Activated CD8-positive, alpha-beta T cell treated with anti-CD3 and anti-CD28 coated beads for 36 hours (primary cell): ENCODE measurements at regions not wholly inside any gene's neighbourhood (a gene's known extent, or its start where the extent isn't known, plus 50 kb on each side); places are given as distances from the start of the nearest gene placed in this dataset.

Source experiments
- ATAC-seq: fragments of 200-7000 bp; cut with Tn5 transposase; one replicate; pipeline ENCODE4 v1.10.0; 2021; ENCODE audit warnings: mild to moderate bottlenecking, moderate library complexity
- CTCF ChIA-PET: fragments of 350-600 bp; sonication (Branson Sonifier 250); formaldehyde crosslinking; loops from one replicate; lab custom pipeline; 2021; ENCODE audit warnings: antibody characterized with exemption; lab: Charles Lee
- POLR2A ChIA-PET: fragments of 350-600 bp; sonication (Branson Sonifier 250); formaldehyde crosslinking; loops from one replicate; lab custom pipeline; 2021; ENCODE audit warnings: antibody characterized with exemption; lab: Charles Lee
- DNase-seq: peaks from one replicate; pipeline ENCODE4 v3.0.0-alpha.2; 2020
- H3K27ac Mint-ChIP-seq: one replicate; pipeline ENCODE4 v1.8.0; 2021; ENCODE audit warnings: mild to moderate bottlenecking, mixed read lengths
- H3K27me3 Mint-ChIP-seq: one replicate; pipeline ENCODE4 v1.8.0; 2021; ENCODE audit warnings: mixed read lengths
- H3K36me3 Mint-ChIP-seq: one replicate; pipeline ENCODE4 v1.8.0; 2021; ENCODE audit warnings: low read depth, mixed read lengths
- H3K4me1 Mint-ChIP-seq: one replicate; pipeline ENCODE4 v1.8.0; 2021; ENCODE audit warnings: low read depth, mixed read lengths
- H3K4me3 Mint-ChIP-seq: one replicate; pipeline ENCODE4 v1.8.0; 2021; ENCODE audit warnings: mild to moderate bottlenecking, moderate library complexity, mixed read lengths
- H3K9me3 Mint-ChIP-seq: one replicate; pipeline ENCODE4 v1.8.0; 2021; ENCODE audit warnings: mixed read lengths
- intact Hi-C: fragments of 100-400 bp; cut with micrococcal nuclease; formaldehyde crosslinking; loops from one replicate; pipeline ENCODE4 v1.10.0; 2022
- TF ChIP-seq, protein P1 (sequence below): fragments of 200-600 bp; IDR thresholded peaks from one replicate; pipeline ENCODE4 v1.8.0; 2022; ENCODE audit warnings: antibody characterized with exemption, mild to moderate bottlenecking

DNA sequence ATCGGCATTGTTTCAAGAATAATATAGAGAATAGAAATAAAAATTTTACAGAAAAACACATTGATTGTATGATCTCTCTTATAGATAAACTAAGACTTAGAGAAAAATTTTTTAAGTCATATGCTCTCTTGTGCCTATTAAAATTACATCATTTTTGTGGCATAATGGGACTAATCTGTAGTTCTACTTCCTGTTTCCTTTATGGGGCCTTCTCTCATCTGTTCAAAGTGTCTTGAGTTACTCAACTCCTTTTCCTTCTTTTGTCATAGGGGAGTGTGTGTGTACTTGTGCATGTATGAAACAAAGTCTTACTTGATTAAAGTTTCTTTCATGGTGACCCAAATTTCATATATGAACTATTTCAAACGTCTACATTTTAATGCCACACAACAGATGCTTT lies 1448.9 kb upstream of the TENM3 start:
- ChIA-PET POLR2A (no interaction called here), CTCF (no interaction called here)
- ATAC-seq (no peak), DNase-seq (no peak)
- TF ChIP-seq, protein P1, sequence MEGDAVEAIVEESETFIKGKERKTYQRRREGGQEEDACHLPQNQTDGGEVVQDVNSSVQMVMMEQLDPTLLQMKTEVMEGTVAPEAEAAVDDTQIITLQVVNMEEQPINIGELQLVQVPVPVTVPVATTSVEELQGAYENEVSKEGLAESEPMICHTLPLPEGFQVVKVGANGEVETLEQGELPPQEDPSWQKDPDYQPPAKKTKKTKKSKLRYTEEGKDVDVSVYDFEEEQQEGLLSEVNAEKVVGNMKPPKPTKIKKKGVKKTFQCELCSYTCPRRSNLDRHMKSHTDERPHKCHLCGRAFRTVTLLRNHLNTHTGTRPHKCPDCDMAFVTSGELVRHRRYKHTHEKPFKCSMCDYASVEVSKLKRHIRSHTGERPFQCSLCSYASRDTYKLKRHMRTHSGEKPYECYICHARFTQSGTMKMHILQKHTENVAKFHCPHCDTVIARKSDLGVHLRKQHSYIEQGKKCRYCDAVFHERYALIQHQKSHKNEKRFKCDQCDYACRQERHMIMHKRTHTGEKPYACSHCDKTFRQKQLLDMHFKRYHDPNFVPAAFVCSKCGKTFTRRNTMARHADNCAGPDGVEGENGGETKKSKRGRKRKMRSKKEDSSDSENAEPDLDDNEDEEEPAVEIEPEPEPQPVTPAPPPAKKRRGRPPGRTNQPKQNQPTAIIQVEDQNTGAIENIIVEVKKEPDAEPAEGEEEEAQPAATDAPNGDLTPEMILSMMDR: no peak
- Mint-ChIP-seq H3K4me1 (no peaks in the 10 kb centered on the region), H3K4me3 (no peak overlapping the region), H3K36me3 (no peaks in the 10 kb centered on the region), H3K9me3 (peaks cover 1% of the 10 kb centered on the region), H3K27me3 (no peaks in the 10 kb centered on the region), H3K27ac (no peak overlapping the region)
- intact Hi-C loops: no loop called here

DNA sequence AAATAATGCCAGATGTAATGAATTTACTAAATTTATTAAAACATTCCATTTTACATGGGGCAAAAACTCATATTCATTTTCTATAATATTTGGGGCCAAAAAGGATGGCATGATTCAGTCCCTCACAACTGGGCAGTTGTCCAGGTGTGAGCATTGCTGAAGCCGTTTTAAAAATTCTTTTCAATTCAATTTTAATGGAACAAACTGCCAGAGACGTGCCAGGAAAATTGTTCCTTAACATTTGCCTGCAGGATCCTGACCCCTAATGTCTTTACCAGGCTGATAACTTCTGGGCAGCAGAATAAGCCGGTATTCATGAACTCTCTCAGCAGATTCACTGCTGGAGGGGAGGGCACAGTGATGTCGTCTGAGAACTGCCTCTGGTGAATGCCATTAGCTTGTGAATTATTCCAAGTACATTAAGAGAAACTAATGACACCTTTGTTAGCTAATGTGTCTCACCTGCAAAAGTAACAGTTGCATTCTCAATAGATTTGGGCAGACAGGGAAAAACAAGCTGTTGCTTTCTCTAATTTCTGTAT lies 1445.1 kb upstream of the TENM3 start:
- ChIA-PET POLR2A (no interaction called here), CTCF (no interaction called here)
- intact Hi-C loops: no loop called here

DNA sequence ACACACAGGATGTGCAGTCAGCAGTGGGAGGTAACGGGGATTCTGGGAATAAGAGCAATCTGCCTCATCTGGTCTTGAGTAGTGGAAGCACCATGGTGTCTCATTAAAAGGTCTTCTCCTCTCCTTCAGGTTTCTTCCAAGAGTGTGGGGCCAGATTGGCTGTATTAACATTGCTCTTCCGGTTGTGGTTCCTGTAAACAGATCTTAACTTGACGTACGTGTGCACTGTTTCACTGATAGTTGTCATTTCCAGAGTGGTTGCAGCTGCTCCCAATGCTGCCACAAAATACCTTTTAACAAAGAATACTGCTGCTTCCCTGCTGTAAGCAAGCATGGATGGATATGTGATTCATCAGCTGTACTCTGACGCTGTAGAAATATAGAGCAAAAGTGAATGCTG lies 1443.4 kb upstream of the TENM3 start:
- intact Hi-C loops: no loop called here
- H3K36me3 Mint-ChIP-seq: no peaks in the 10 kb centered on the region
- no peak overlapping the region for H3K4me3 Mint-ChIP-seq
- no peaks in the 10 kb centered on the region for H3K9me3 Mint-ChIP-seq
- no peaks in the 10 kb centered on the region for H3K27me3 Mint-ChIP-seq
- ATAC-seq (no peak), DNase-seq (no peak)
- CTCF ChIA-PET: no interaction called here
- H3K4me1 Mint-ChIP-seq: no peaks in the 10 kb centered on the region
- H3K27ac Mint-ChIP-seq: no peak overlapping the region
- POLR2A ChIA-PET: no interaction called here
- TF ChIP-seq, protein P1: no peak

More for the DNA sequence above, 1445.1 kb upstream of the TENM3 start:
- no peak overlapping the region for H3K4me3 Mint-ChIP-seq
- DNase-seq: no peak
- H3K27ac Mint-ChIP-seq: no peak overlapping the region
- H3K4me1 Mint-ChIP-seq: no peaks in the 10 kb centered on the region
- ATAC-seq: no peak
- TF ChIP-seq, protein P1: no peak
- no peaks in the 10 kb centered on the region for H3K36me3 Mint-ChIP-seq
- no peaks in the 10 kb centered on the region for H3K27me3 Mint-ChIP-seq
- H3K9me3 Mint-ChIP-seq: no peaks in the 10 kb centered on the region

DNA sequence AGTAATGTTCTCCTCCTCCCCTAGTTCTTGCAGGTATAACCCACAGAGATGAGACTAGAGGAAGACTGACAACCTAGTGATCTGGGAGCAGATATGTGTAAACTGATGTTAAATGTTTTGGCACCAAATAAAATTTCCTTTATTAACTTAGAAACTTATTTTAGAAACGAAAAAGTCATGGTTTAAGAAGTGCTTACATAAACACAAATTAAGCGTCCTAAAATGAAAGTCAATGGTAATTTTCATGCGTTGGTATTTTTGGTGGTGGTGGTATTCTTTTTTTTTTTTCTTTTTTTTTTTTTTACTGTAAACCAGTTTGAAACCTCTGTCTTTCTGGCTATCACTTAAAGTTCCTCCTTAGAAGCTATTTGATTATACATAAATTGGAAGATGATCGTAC lies 1438.1 kb upstream of the TENM3 start:
- intact Hi-C loops: no loop called here
- no peak overlapping the region for H3K27ac Mint-ChIP-seq
- POLR2A ChIA-PET: no interaction called here
- TF ChIP-seq, protein P1: no peak
- ATAC-seq (no peak), DNase-seq (no peak)
- no peak overlapping the region for H3K4me3 Mint-ChIP-seq
- H3K27me3 Mint-ChIP-seq: no peaks in the 10 kb centered on the region
- H3K9me3 Mint-ChIP-seq: peaks cover 3% of the 10 kb centered on the region
- H3K36me3 Mint-ChIP-seq: no peaks in the 10 kb centered on the region
- H3K4me1 Mint-ChIP-seq: no peaks in the 10 kb centered on the region
- CTCF ChIA-PET: no interaction called here

DNA sequence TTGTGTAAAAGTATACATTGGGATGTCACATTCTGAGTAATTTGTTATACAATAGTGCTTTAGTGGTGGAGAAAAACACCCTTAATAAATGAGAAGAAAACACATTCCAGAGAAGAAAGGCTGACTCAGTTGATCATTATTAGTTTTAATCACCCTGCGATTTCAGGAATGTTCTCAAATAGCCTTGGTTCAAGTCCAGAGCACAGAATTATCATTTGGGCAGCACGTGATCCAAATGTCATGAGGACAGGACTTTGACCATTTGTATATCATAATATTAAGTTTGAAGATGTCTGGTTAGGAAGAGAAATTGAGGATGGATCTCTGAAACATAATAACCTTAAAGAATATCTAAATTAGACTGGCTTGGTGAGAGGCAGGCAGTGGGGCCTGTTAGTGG lies 1434.3 kb upstream of the TENM3 start:
- H3K36me3 Mint-ChIP-seq: no peaks in the 10 kb centered on the region
- no peaks in the 10 kb centered on the region for H3K4me1 Mint-ChIP-seq
- peaks cover 3% of the 10 kb centered on the region for H3K9me3 Mint-ChIP-seq
- TF ChIP-seq, protein P1: no peak
- no peak overlapping the region for H3K27ac Mint-ChIP-seq
- DNase-seq: no peak
- ATAC-seq: no peak
- H3K27me3 Mint-ChIP-seq: no peaks in the 10 kb centered on the region
- no peak overlapping the region for H3K4me3 Mint-ChIP-seq
- intact Hi-C loops: no loop called here
- ChIA-PET CTCF (no interaction called here), POLR2A (no interaction called here)
